ENCODE measurements at regions not wholly inside any gene's neighbourhood (a gene's known extent, or its start where the extent isn't known, plus 50 kb on each side); places are given as distances from the start of the nearest gene placed in this dataset.
"Not testable (repeated sequence)": the region's sequence is repeated elsewhere in the genome, so short reads cannot be mapped to it uniquely, and the experiment has no call there.

GRCh38 chr9:22975951-22976350, 529.3 kb downstream of the DMRTA1 start:
- no peak for DNase-seq (ENCODE audit: low read depth in 3 of 3, low spot score in 2 of 3)

GRCh38 chr9:22976454-22976853, 529.8 kb downstream of the DMRTA1 start:
- DNase-seq (ENCODE audit: low read depth in 3 of 3, low spot score in 2 of 3) = no peak

GRCh38 chr9:22980429-22980828, 533.8 kb downstream of the DMRTA1 start:
- not testable (repeated sequence) for DNase-seq (ENCODE audit: low read depth in 3 of 3, low spot score in 2 of 3)

- no peak for DNase-seq (ENCODE audit: low read depth in 3 of 3, low spot score in 2 of 3)
These were observed 539.9 kb downstream of the DMRTA1 start for GRCh38 chr9:22986556-22986955.

- DNase-seq (ENCODE audit: low read depth in 3 of 3, low spot score in 2 of 3) = no peak
These were observed 543.7 kb downstream of the DMRTA1 start for GRCh38 chr9:22990349-22990748.

- DNase-seq (ENCODE audit: low read depth in 3 of 3, low spot score in 2 of 3) = no peak
These were observed 546.2 kb downstream of the DMRTA1 start for GRCh38 chr9:22992780-22993179.

- no peak for DNase-seq (ENCODE audit: low read depth in 3 of 3, low spot score in 2 of 3)
These were observed 551.3 kb downstream of the DMRTA1 start for GRCh38 chr9:22997923-22998322.

- no peak for DNase-seq (ENCODE audit: low read depth in 3 of 3, low spot score in 2 of 3)
These were observed 558.5 kb downstream of the DMRTA1 start for GRCh38 chr9:23005156-23005555.

- no peak for DNase-seq (ENCODE audit: low read depth in 3 of 3, low spot score in 2 of 3)
These were observed 559.5 kb downstream of the DMRTA1 start for GRCh38 chr9:23006127-23006526.

- DNase-seq (ENCODE audit: low read depth in 3 of 3, low spot score in 2 of 3) = no peak
These were observed 565.0 kb downstream of the DMRTA1 start for GRCh38 chr9:23011669-23012068.

- no peak for DNase-seq (ENCODE audit: low read depth in 3 of 3, low spot score in 2 of 3)
These were observed 568.9 kb downstream of the DMRTA1 start for GRCh38 chr9:23015557-23015956.

GRCh38 chr9:23036416-23036815, 589.8 kb downstream of the DMRTA1 start:
- DNase-seq (ENCODE audit: low read depth in 3 of 3, low spot score in 2 of 3) = no peak

GRCh38 chr9:23039402-23039801, 592.8 kb downstream of the DMRTA1 start:
- no peak for DNase-seq (ENCODE audit: low read depth in 3 of 3, low spot score in 2 of 3)

- DNase-seq (ENCODE audit: low read depth in 3 of 3, low spot score in 2 of 3) = no peak
These were observed 594.8 kb downstream of the DMRTA1 start for GRCh38 chr9:23041466-23041865.

- no peak for DNase-seq (ENCODE audit: low read depth in 3 of 3, low spot score in 2 of 3)
These were observed 597.9 kb downstream of the DMRTA1 start for GRCh38 chr9:23044549-23044948.

- not testable (repeated sequence) for DNase-seq (ENCODE audit: low read depth in 3 of 3, low spot score in 2 of 3)
These were observed 599.4 kb downstream of the DMRTA1 start for GRCh38 chr9:23046026-23046425.

- DNase-seq (ENCODE audit: low read depth in 3 of 3, low spot score in 2 of 3) = no peak
These were observed 603.9 kb downstream of the DMRTA1 start for GRCh38 chr9:23050548-23050947.

GRCh38 chr9:23073136-23073535, 626.5 kb downstream of the DMRTA1 start:
- no peak for DNase-seq (ENCODE audit: low read depth in 3 of 3, low spot score in 2 of 3)

- no peak for DNase-seq (ENCODE audit: low read depth in 3 of 3, low spot score in 2 of 3)
These were observed 633.2 kb downstream of the DMRTA1 start for GRCh38 chr9:23079798-23080197.

- no peak for DNase-seq (ENCODE audit: low read depth in 3 of 3, low spot score in 2 of 3)
These were observed 634.8 kb downstream of the DMRTA1 start for GRCh38 chr9:23081377-23081776.

- no peak for DNase-seq (ENCODE audit: low read depth in 3 of 3, low spot score in 2 of 3)
These were observed 642.3 kb downstream of the DMRTA1 start for GRCh38 chr9:23088932-23089364.

GRCh38 chr9:23117616-23118015, 671.0 kb downstream of the DMRTA1 start:
- no peak for DNase-seq (ENCODE audit: low read depth in 3 of 3, low spot score in 2 of 3)

- DNase-seq (ENCODE audit: low read depth in 3 of 3, low spot score in 2 of 3) = no peak
These were observed 674.0 kb downstream of the DMRTA1 start for GRCh38 chr9:23120630-23121029.

Data from right renal cortex interstitium (tissue), 3 donors.